SK-N-SH treated with all-trans-retinoic acid at 6 μM for 48 hours (cell line): ENCODE measurements at regions not wholly inside any gene's neighbourhood (a gene's known extent, or its start where the extent isn't known, plus 50 kb on each side); places are given as distances from the start of the nearest gene placed in this dataset.

ENCODE experiments used
- ARNTL ChIP-seq: fragments of 450-650 bp; formaldehyde crosslinking; IDR thresholded peaks from 2 replicates; pipeline ENCODE4 v1.5.0; 2020; ENCODE audit warnings: low read depth, mild to moderate bottlenecking, moderate library complexity, borderline replicate concordance
- CSDC2 ChIP-seq: fragments of 250-450 bp; sonication (Bioruptor Pico); IDR thresholded peaks from 2 replicates; pipeline ENCODE4 v1.5.0; 2020; ENCODE audit warnings: mild to moderate bottlenecking, moderate library complexity
- RARB ChIP-seq: fragments of 250-450 bp; sonication (Bioruptor Pico); IDR thresholded peaks from 2 replicates; pipeline ENCODE4 v1.8.0; 2021; ENCODE audit warnings: mild to moderate bottlenecking, moderate library complexity
- TCF4 ChIP-seq: fragments of 250-450 bp; sonication (Bioruptor Pico); IDR thresholded peaks from 2 replicates; pipeline ENCODE4 v1.8.0; 2021; ENCODE audit warnings: mild to moderate bottlenecking, moderate library complexity, borderline replicate concordance
- ZFP3 ChIP-seq: fragments of 250-450 bp; sonication (Bioruptor Pico); IDR thresholded peaks from 2 replicates; pipeline ENCODE4 v1.5.0; 2020; ENCODE audit warnings: mild to moderate bottlenecking, moderate library complexity

DNA sequence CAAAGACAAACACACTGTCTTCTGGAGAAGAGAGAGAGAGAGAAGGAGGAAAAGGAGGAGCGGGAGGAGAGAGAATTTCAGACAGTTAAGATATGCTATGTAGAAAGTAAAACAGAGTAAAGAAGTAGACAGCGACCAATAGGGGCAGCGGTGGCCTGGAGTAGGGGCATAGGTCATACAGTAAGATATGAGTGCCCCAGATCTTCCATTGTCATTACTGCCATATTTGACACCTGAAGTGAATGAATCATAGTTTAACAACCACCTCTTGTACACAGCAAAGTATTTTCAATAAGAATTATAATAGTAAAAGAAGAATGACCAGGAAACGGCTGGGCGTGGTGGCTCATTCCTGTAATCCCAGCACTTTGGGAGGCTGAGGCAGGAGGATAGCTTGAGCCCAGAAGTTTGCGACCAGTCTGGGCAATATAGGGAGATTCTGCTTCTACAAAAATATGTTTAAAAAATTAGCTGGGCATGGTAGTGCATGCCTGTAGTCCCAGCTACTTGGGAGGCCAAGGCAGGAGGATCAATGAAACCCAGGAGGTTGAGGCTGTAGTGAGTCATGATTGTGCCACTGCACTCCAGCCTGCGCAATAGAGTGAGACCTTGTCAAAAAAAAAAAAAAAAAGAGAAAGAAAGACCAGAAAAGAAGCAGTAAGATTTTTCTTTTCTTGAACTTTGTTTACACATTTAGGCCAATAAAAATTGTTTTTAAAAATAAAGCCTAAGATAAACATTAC lies 77.0 kb upstream of the GPR158 start:
- TF ChIP-seq RARB (CRISPR knock-in tag) (no peak), ARNTL (CRISPR knock-in tag) (no peak), ZFP3 (CRISPR knock-in tag) (no peak), CSDC2 (CRISPR knock-in tag) (no peak), TCF4 (CRISPR knock-in tag) (no peak)
